Epidermal melanocyte (primary cell): ENCODE measurements at regions not wholly inside any gene's neighbourhood (a gene's known extent, or its start where the extent isn't known, plus 50 kb on each side); places are given as distances from the start of the nearest gene placed in this dataset.
"Not testable (repeated sequence)": the region's sequence is repeated elsewhere in the genome, so short reads cannot be mapped to it uniquely, and the experiment has no call there.

ENCODE experiments used
- DNase-seq: peaks from one replicate; pipeline ENCODE4 v3.0.0; 2011; ENCODE audit warnings: low spot score; ENCODE audit not compliant: insufficient read length

DNA sequence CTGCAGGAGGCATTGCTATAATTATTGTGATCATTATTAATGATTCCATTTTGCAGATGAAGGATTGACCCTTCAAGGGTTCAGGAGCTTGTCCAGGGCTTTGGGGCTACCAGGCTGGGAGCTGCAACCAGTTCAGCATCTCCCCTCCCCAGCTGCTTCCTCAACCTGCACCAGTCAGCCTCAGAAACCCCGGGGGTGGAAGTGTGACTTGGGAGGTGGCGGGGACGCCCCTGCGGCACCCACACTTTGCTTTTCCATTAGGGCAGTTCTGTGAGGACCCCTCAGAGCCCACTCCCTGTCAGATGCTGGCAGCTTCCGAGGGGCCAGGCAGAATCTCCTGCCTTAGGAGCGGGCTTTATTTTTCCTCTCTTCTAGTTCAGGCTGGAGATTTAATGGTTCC, 85.6 kb downstream of the OLFM1 start:
- no peak for DNase-seq

- no peak for DNase-seq
These were observed 86.8 kb downstream of the OLFM1 start for GRCh38 chr9:135174248-135174647.

DNA sequence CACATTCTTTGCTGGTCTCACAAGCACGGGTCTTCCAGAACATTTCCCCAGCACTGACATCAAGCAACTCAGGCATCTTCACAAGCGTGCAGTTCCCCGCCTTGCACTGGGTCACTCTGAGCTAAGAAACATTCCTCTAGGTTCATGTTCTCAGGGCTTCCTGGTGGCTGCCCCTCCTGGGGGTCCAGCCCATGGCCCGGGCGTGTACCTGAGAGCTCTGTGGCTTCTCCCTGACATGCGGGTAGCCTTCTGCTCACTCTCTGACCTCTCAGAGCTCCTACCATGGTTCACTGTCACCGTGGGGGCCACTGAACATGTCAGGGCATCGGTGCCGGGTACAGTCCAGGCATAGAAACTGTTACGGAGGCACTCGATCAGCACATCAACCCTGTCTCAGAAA, 87.5 kb downstream of the OLFM1 start:
- no peak for DNase-seq

DNA sequence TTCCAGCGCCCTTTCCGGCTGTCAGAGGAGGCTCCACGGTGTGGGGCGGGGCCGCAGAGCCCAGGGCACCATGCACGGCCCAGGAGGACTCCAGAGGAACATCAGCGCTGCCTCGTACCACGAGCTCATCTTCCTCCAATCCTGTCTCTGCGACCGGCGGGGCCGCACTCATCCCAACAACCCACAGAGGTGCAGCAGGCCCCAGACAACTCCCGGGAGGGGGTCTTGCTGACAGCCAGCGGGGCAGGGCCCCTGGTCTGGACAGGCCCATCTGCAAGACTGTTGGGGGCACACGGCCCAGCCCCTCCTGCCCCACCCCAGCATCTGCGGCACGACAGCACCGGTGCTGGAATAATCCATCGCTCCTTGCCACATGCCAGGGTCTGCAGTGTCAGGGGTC, 88.8 kb downstream of the OLFM1 start:
- DNase-seq = no peak

- not testable (repeated sequence) for DNase-seq
These were observed 90.1 kb downstream of the OLFM1 start for GRCh38 chr9:135177562-135177961.

- DNase-seq = no peak
These were observed 91.0 kb downstream of the OLFM1 start for GRCh38 chr9:135178498-135178897.

DNA sequence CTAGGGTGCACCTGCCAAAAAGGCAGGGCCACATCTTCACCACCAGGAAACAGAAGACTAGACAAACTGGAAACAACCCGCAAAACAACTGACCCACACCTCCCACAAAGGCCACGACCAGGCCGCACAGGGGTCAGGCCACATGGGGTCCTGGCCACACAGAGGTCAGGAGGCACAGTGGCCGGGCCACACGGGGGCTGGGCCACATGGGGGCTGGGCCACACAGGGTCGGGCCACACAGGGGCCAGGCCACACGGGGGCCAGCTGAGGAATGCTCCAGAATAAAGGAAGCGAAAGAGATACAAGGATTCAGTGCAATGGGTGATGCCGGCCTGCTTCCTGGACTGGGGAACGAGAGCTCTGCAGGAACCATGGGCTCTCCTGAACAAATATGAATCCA, 91.6 kb downstream of the OLFM1 start:
- no peak for DNase-seq

DNA sequence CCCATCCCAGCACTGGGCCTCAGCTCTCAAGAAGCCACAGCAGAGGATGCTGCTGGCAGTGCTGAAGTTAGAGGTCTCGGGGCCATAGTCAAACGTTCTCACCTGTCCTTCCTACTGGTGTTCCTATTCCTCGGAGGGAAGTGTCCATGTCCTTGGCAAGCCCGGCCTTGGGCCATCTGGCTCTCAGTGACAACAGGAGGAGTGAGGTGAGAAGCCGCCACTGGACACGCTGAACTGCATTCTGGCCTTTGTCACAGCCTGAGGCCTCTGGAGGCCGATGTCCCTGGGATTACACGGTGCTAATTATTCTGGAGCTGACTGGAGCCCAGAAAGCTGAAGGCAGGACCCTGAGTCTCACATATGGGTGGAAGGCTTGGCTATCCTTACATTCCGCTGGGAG, 92.5 kb downstream of the OLFM1 start:
- no peak for DNase-seq

- DNase-seq = no peak
These were observed 93.1 kb downstream of the OLFM1 start for GRCh38 chr9:135180586-135180985.

GRCh38 chr9:135181336-135181735, 93.9 kb downstream of the OLFM1 start:
- DNase-seq = no peak

GRCh38 chr9:135181841-135182240, 94.4 kb downstream of the OLFM1 start:
- DNase-seq = not testable (repeated sequence)

- no peak for DNase-seq
These were observed 95.6 kb downstream of the OLFM1 start for GRCh38 chr9:135183069-135183468.

DNA sequence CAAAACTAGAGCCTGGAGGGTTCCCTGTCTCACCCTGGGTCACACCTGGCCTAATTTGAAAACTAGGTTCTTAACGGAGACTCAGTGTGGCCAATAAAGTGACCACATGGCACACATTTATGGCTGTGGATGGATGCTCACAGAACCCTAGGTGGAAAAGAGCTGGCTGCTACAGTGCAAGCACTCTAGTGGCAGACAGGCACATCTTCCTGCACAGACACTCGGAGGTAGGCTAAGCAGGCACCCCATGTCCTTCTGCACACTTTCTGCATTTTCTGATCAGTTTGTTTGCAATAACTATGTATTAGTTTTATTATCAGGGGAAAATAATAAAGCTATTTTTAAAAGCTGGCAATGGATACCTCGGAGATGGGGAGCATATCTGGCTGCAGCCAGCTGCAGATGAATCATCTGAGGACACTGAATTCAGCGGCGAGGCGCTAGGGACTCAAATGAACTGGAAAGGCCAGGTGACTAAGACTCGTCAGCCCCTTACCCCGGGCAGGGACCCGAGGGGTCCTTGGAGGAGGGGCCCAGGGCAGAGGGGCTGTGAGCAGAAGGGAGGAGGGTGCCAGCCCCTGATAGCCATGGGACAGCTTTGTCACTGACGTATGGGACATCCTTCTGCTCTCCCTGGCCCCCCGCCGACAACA, 96.2 kb downstream of the OLFM1 start:
- no peak for DNase-seq

DNA sequence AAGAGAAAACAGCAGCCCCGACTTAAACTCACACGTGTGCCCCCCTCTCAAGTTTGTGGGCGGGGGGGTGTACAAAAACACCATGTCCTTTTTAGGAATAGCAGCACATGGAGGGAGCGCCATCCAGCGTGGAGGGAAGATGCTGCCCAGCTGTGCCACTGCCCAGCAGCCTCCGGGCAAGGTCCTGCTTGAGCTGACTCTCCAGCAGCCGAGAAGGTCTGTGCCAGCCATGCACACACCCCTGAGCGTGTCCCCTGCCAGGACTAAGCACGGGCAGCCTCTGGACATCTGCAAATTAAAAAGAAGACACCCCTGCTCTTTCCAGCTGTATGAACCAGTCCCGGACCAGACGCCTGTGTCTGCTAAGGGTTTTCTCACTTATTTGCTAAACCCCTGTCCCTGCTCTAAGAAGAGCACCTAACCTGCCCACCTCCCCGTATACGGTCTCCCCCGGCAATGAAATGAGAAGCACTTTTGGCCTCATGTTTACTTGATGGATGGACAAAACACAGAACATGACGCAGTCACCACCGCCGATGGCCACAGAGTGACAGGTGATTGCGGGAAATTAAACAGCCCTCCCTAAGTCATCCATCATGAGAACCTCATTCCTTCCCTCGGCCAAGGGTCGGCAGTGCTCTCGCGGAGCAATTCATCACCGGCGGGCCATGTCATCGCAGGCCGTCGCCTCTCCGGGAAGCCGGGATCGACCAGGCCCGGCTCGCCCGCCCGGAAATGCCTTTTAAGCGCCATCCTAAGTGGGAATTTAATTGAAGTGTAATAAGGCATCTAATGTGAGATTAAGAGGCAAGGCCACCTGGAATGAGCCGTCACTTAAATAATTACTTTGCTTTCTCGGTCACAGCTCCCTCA, 96.9 kb downstream of the OLFM1 start:
- no peak for DNase-seq

- no peak for DNase-seq
These were observed 97.6 kb downstream of the OLFM1 start for GRCh38 chr9:135185060-135185459.

- DNase-seq = no peak
These were observed 99.0 kb downstream of the OLFM1 start for GRCh38 chr9:135186248-135187164.

- DNase-seq = no peak
These were observed 99.9 kb downstream of the OLFM1 start for GRCh38 chr9:135187365-135187764.

GRCh38 chr9:135188681-135189151, 101.2 kb downstream of the OLFM1 start:
- DNase-seq = no peak

DNA sequence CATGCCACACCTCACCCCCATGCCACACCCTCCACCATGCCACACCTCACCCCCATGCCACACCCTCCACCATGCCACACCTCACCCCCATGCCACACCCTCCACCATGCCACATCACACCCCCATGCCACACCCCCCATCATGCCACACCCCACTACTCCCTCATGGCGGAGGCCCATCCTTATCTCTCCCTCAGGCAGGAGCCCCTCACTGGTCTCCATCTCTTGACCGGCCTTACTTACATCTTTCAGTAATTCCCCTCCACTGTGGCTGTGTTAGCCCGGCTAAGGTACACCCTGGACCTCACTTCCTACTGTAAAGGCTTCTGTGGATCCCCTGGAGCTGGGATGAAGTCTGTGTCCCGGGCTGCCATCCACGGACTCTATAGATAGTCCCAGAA, 102.0 kb downstream of the OLFM1 start:
- no peak for DNase-seq

DNA sequence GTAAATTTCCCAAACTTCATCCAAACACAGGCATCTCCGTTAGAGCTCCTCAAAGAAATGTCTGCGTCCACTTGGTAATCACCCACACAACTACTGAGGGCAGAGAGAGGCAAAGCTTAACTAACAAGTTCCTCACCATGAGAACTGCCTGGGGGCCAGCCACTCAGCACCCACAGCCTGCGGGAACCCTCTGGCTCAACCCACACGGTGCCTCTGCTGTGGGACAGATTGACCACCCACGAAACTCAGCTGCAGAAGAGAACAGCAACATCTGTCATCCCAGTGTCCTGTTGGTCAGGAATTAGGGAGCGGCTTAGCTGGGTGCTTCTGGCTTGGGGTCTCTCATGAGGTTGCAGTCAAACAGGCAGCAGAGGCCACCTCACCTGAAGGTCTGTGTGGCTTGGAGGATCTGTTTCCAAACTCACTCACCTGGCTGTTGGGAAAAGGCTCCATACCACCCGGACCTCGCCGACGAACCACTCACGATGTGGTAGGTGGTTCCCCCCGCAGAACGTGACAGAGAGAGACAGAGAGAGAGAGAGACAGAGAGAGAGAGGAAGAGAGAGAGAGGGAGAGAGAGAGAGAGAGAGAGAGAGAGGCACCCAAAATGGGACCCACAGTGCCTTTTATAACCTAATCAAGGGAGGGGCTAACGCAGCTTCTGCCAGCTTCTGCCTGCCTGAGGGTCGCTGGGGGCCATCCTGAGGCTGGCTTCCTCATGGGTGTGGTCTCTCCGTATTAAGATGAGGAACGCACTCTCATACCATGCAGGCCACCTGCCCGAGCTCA, 103.5 kb downstream of the OLFM1 start:
- DNase-seq = no peak

DNA sequence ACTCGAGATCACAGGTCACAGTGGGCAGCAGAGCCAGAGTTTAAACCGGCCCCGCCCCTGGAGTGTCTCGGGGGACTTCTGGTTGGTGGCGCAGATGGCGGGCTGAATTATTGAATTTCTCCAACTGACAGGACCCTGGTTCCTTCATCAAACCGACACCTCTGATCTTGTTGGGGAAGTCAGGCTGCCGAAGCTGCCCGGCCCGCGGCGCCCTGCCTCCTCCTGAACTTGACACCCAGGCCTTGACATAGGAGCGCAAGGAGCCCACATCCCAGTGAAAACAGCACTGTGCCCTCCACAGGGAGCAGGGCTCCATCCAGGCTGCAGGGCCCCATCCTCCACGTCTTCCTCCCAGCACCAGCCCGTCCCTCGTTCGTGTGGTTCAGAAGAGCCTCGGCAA, 105.2 kb downstream of the OLFM1 start:
- DNase-seq = no peak
